ENCODE measurements at regions not wholly inside any gene's neighbourhood (a gene's known extent, or its start where the extent isn't known, plus 50 kb on each side); places are given as distances from the start of the nearest gene placed in this dataset.

DNA sequence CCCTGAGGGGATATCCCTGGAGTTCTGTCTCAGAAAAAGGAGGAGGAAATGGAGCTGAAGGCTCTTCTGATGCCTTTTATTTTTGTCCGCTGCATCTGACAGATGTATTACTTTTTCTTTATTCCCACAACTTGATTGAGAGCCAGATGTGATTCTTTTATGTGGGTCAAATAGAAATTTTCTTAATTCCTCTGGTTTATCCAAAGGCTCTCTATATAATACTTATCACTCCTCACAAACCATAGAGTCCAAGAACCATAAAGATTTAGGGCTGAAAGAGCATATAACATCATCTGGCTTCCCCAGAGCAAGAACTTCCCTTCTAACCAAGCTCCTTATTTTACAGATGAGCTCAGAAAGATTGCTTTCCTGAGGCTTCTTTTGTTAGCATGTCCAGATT, 756.7 kb upstream of the FAM241A start:
- no peak for TF ChIP-seq SPI1 (IDR thresholded peaks at IDR 0.05; ENCODE audit: low read depth, low read length)
- TF ChIP-seq POLR2AphosphoS5 (IDR thresholded peaks at IDR 0.05; ENCODE audit: low read depth, low read length): no peak
